ENCODE measurements at regions not wholly inside any gene's neighbourhood (a gene's known extent, or its start where the extent isn't known, plus 50 kb on each side); places are given as distances from the start of the nearest gene placed in this dataset.

DNA sequence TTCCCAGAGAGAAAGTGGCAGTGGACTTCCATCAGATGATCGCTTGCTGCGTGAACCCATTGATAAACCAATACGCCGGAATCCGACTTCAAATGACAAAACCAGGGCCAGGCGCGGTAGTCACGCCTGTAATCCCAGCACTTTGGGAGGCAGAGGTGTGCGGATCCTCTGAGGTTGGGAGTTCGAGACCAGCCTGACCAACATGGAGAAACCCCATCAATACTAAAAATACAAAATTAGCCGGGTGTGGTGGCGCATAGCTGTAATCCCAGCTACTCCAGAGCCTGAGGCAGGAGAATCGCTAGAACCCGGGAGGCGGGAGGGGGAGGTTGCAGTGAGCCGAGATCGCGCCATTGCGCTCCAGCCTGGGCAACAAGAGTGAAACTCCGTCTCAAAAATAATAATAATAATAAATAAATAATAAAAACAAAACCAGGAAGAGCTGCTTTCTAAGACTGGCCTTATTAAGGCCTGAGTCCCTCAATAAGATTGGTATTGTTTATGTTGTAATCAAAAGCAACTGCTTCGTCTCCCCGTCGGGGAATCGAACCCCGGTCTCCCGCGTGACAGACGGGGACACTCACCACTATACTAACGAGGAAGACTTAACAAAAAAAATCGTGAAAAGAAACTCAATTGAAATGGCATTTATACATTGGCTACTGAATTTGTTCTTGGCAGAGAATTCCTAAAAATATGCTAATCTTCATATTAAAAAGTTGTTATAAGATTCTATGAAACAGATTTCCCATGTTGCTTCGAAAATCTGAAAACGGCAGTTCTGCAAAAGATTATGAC, 110.2 kb upstream of the ZNF184 start:
- no peak for TF ChIP-seq POLR2A (IDR thresholded peaks at IDR 0.05)
- TF ChIP-seq, protein P1, sequence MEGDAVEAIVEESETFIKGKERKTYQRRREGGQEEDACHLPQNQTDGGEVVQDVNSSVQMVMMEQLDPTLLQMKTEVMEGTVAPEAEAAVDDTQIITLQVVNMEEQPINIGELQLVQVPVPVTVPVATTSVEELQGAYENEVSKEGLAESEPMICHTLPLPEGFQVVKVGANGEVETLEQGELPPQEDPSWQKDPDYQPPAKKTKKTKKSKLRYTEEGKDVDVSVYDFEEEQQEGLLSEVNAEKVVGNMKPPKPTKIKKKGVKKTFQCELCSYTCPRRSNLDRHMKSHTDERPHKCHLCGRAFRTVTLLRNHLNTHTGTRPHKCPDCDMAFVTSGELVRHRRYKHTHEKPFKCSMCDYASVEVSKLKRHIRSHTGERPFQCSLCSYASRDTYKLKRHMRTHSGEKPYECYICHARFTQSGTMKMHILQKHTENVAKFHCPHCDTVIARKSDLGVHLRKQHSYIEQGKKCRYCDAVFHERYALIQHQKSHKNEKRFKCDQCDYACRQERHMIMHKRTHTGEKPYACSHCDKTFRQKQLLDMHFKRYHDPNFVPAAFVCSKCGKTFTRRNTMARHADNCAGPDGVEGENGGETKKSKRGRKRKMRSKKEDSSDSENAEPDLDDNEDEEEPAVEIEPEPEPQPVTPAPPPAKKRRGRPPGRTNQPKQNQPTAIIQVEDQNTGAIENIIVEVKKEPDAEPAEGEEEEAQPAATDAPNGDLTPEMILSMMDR (IDR thresholded peaks at IDR 0.05): no peak
- Histone ChIP-seq H3K4me1 (no peaks in the 10 kb centered on the region), H3K9me3 (peaks cover 0 to 4% (median 0%) of the 10 kb centered on the region in 12 donors), H3K27me3 (peaks cover 0 to 93% (median 35%) of the 10 kb centered on the region in 9 donors), H3K4me3 (no peak overlapping the region), H3K36me3 (no peaks in the 10 kb centered on the region), H3K27ac (no peak overlapping the region)
- intact Hi-C loops (cut with DNase I): no loop called here
- 7 to 13% (median 11%) methylated on average over 25 to 32 of the region's 32 CpGs for WGBS, 4 donors
- DNase-seq (no peak), ATAC-seq (no peak)

DNA sequence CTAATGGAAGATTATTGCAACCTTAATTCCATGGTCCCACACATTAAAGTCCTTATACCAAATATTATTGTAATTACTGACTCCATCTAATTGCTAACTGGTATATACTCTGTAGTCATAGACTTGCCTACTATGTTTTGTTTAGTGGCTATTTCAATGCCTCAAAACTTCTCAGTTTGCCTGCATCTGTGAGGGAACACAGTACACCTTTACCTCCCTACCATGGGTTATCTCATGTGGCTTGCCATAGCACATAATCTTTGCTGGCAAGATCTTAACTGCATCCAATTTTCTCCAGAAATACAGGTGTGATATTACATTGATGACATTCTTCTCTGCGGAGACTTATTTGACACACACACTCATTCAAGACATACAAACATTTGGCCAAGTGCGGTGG, 107.1 kb upstream of the ZNF184 start:
- 88 to 97% (median 93%) methylated on average over 2 of the region's 2 CpGs for WGBS, 4 donors
- intact Hi-C loops (cut with DNase I): no loop called here
- H3K27me3 ChIP-seq: peaks cover 0 to 77% (median 19%) of the 10 kb centered on the region in 9 donors

DNA sequence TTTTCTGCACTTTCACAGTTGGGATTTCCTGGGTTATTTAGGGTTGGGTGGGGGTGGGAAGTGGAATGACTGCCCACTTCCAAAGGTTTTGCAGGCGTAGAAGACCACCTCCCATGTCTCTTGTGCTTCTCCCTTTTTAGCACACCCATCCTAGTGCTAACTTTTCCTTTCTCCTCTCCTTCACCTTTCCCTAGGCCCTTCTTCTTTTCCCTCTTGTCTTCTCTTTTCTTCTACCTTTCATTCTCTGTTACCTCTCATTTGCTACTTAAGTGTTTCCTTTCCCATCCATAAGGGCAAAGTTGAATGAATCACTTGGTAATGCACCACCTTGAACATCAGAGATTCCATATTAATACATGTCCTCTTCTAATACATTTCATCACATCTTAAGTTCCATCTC, 105.0 kb upstream of the ZNF184 start:
- DNase-seq: no peak
- ATAC-seq: no peak
- Histone ChIP-seq H3K27ac (no peak overlapping the region), H3K4me1 (no peaks in the 10 kb centered on the region), H3K9me3 (peaks cover 0 to 4% (median 0%) of the 10 kb centered on the region in 12 donors), H3K36me3 (no peaks in the 10 kb centered on the region), H3K4me3 (no peak overlapping the region), H3K27me3 (peaks cover 0 to 60% (median 11%) of the 10 kb centered on the region in 9 donors)
- TF ChIP-seq, protein P1 (IDR thresholded peaks at IDR 0.05): no peak
- no peak for TF ChIP-seq POLR2A (IDR thresholded peaks at IDR 0.05)
- intact Hi-C loops (cut with DNase I): no loop called here
- 57 to 77% (median 65%) methylated on average over 1 of the region's 1 CpG for WGBS, 4 donors

More for the DNA sequence above, 107.1 kb upstream of the ZNF184 start:
- Histone ChIP-seq H3K27ac (no peak overlapping the region), H3K4me3 (no peak overlapping the region), H3K4me1 (no peaks in the 10 kb centered on the region), H3K36me3 (no peaks in the 10 kb centered on the region), H3K9me3 (peaks cover 0 to 4% (median 0%) of the 10 kb centered on the region in 12 donors)
- TF ChIP-seq, protein P1 (IDR thresholded peaks at IDR 0.05): no peak
- no peak for TF ChIP-seq POLR2A (IDR thresholded peaks at IDR 0.05)
- ATAC-seq (no peak), DNase-seq (no peak)

DNA sequence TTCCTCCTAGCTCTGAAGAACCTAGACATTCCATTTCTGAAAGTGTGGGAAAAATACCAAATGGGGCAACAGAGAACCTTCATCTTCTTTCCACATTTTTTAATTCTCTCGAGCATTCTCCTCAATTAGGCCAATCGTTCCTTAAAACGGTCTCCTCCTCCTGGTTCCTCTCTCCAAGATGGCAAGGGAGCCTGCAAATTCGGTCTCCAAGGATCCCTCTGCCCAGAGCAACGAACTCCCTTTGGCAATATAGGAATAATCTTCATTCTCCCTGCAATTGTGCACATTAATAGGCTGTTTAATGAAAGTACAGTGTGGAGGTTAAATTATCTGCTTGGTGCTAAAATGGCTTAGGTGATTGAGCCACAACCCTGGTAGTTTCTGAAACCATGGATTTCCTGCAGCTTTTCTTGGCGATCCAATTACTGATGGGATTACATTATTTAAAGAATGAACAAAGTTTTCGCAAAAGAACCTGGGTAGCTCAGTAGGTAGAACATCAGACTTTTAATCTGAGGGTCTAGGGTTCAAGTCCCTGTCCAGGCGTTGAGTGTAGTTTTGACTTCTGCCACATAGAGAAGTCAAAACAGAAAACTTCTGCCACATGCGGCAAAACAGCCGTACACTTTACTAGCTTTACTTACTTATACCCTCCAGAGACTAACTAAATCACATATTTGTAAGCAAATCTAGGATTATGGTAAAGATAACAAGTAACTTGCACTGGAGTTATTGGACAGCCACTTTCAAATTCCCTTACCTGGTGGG, 102.9 kb upstream of the ZNF184 start:
- H3K36me3 ChIP-seq: no peaks in the 10 kb centered on the region
- H3K27me3 ChIP-seq: peaks cover 0 to 38% (median 0%) of the 10 kb centered on the region in 9 donors
- DNase-seq: no peak
- 66 to 73% (median 68%) methylated on average over 10 of the region's 10 CpGs for WGBS, 4 donors
- no peaks in the 10 kb centered on the region for H3K9me3 ChIP-seq
- no peak for TF ChIP-seq POLR2A (IDR thresholded peaks at IDR 0.05)
- TF ChIP-seq, protein P1 (IDR thresholded peaks at IDR 0.05): no peak
- no peaks in the 10 kb centered on the region for H3K4me1 ChIP-seq
- no peak overlapping the region for H3K4me3 ChIP-seq
- intact Hi-C loops (cut with DNase I): no loop called here
- no peak overlapping the region for H3K27ac ChIP-seq
- ATAC-seq: no peak
